ENCODE measurements at regions not wholly inside any gene's neighbourhood (a gene's known extent, or its start where the extent isn't known, plus 50 kb on each side); places are given as distances from the start of the nearest gene placed in this dataset.
"Not testable (repeated sequence)": the region's sequence is repeated elsewhere in the genome, so short reads cannot be mapped to it uniquely, and the experiment has no call there.

GRCh38 chr21:36254106-36254941 is 65.7 kb upstream of the MORC3 start:
- peak; percentile 64; the same call in 1 of the 2 replicates for TF ChIP-seq JUND (IDR thresholded peaks at IDR 0.05; ENCODE audit: low read depth)
- in situ Hi-C loops (cut with HindIII; ENCODE audit: low pct_unique_long_range_greater_than_20kb, low sequenced_read_pairs): no loop called here
- peak in 1 of 2 experiments; percentile 86 for DNase-seq (ENCODE audit: low read depth in 1 of 2, low spot score in 1 of 2)

- DNase-seq (ENCODE audit: low read depth in 1 of 2, low spot score in 1 of 2): no peak
- in situ Hi-C loops (cut with HindIII; ENCODE audit: low pct_unique_long_range_greater_than_20kb, low sequenced_read_pairs): no loop called here
- TF ChIP-seq JUND (IDR thresholded peaks at IDR 0.05; ENCODE audit: low read depth): no peak
Observed at GRCh38 chr21:36255663-36256062, 64.3 kb upstream of the MORC3 start.

GRCh38 chr21:36257657-36258056 is 62.3 kb upstream of the MORC3 start:
- in situ Hi-C loops (cut with HindIII; ENCODE audit: low pct_unique_long_range_greater_than_20kb, low sequenced_read_pairs): no loop called here
- no peak for DNase-seq (ENCODE audit: low read depth in 1 of 2, low spot score in 1 of 2)
- TF ChIP-seq JUND (IDR thresholded peaks at IDR 0.05; ENCODE audit: low read depth): no peak

- no peak for TF ChIP-seq JUND (IDR thresholded peaks at IDR 0.05; ENCODE audit: low read depth)
- DNase-seq (ENCODE audit: low read depth in 1 of 2, low spot score in 1 of 2): peak; percentile 39 to 79
- in situ Hi-C loops (cut with HindIII; ENCODE audit: low pct_unique_long_range_greater_than_20kb, low sequenced_read_pairs): no loop called here
Observed at GRCh38 chr21:36260030-36260787, 59.8 kb upstream of the MORC3 start.

DNA sequence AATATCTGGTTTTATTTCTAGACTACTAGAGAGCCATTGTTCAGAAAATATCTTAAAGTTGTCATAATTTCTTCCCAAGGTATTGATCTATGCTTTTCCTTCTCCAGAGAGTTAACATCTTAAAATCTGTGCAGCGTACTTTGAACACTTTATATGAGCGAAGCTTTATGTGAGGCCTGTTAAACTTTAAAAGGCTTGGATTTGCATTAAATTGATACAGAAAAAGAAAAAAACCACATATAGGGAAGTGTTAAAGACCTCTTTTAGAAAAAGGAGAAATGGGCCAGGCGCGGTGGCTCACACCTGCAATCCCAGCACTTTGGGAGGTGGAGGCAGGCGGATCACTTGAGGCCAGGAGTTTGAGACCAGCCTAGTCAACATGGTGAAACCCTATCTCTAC is 59.2 kb upstream of the MORC3 start:
- in situ Hi-C loops (cut with HindIII; ENCODE audit: low pct_unique_long_range_greater_than_20kb, low sequenced_read_pairs): no loop called here
- DNase-seq (ENCODE audit: low read depth in 1 of 2, low spot score in 1 of 2): no peak
- TF ChIP-seq JUND (IDR thresholded peaks at IDR 0.05; ENCODE audit: low read depth): no peak

- no peak for TF ChIP-seq JUND (IDR thresholded peaks at IDR 0.05; ENCODE audit: low read depth)
- DNase-seq (ENCODE audit: low read depth in 1 of 2, low spot score in 1 of 2): no peak
- in situ Hi-C loops (cut with HindIII; ENCODE audit: low pct_unique_long_range_greater_than_20kb, low sequenced_read_pairs): no loop called here
Observed at GRCh38 chr21:36261459-36261858, 58.5 kb upstream of the MORC3 start.

- no peak for DNase-seq (ENCODE audit: low read depth in 1 of 2, low spot score in 1 of 2)
- TF ChIP-seq JUND (IDR thresholded peaks at IDR 0.05; ENCODE audit: low read depth): no peak
- in situ Hi-C loops (cut with HindIII; ENCODE audit: low pct_unique_long_range_greater_than_20kb, low sequenced_read_pairs): no loop called here
Observed at GRCh38 chr21:36263797-36264196, 56.2 kb upstream of the MORC3 start.

DNA sequence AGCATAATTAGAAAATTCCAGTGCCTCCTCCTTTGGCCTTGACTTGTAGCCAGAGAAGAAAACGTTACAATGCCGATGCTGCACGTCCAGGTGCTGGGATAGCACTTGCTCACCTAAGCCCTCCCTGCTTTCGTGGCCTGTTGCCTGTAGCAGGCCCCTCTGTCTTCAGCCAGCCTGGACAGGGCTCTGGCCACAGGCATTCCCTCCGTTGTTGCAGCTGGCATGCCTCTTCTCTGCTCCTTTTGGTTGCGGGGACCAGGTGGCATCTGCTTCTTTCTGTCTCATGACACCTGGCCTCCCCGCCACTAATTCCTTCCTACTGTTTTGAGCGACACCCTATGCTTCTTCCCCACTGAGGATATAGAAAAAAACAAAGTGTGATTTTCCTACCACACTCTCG is 54.6 kb upstream of the MORC3 start:
- DNase-seq (ENCODE audit: low read depth in 1 of 2, low spot score in 1 of 2): no peak
- no peak for TF ChIP-seq JUND (IDR thresholded peaks at IDR 0.05; ENCODE audit: low read depth)
- in situ Hi-C loops (cut with HindIII; ENCODE audit: low pct_unique_long_range_greater_than_20kb, low sequenced_read_pairs): no loop called here

DNA sequence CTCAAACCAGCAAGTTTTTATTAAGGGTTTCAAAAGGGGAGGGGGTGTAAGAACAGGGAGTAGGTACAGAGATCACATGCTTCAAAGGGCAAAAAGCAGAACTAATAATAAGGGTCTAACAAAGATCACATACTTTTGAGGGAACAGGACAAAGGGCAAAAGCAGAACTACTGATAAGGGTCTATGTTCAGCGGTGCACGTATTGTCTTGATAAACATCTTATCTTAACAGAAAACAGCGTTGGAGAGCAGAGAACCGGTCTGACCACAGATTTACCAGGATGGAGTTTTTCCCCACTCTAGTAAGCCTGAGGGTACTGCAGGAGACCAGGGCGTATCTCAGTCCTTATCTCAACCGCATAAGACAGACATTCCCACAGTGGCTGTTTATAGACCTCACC is 52.2 kb upstream of the MORC3 start:
- in situ Hi-C loops (cut with HindIII; ENCODE audit: low pct_unique_long_range_greater_than_20kb, low sequenced_read_pairs); DNase-seq (ENCODE audit: low read depth in 1 of 2, low spot score in 1 of 2): not testable (repeated sequence)

GRCh38 chr21:36268264-36268663 is 51.7 kb upstream of the MORC3 start:
- in situ Hi-C loops (cut with HindIII; ENCODE audit: low pct_unique_long_range_greater_than_20kb, low sequenced_read_pairs); DNase-seq (ENCODE audit: low read depth in 1 of 2, low spot score in 1 of 2): not testable (repeated sequence)

Measured in T47D (cell line).